Transverse colon (tissue), 4 donors: ENCODE measurements at regions not wholly inside any gene's neighbourhood (a gene's known extent, or its start where the extent isn't known, plus 50 kb on each side); places are given as distances from the start of the nearest gene placed in this dataset.

Experiments
- DNase-seq: peaks from one replicate; pipeline ENCODE4 v3.0.0-alpha.2; 2019
- H3K27ac ChIP-seq, 4 donors: fragments of 200-600 bp; sonication (generic); 2 replicates each; pipeline ENCODE4 v1.5.1; 2016 to 2018; ENCODE audit warnings: inconsistent platforms in 4 of 4
- H3K27me3 ChIP-seq: fragments of 200-600 bp; sonication (generic); 2 replicates; pipeline ENCODE4 v1.5.1; 2017; ENCODE audit warnings: inconsistent platforms
- H3K36me3 ChIP-seq, 4 donors: fragments of 200-600 bp; sonication (generic); 2 replicates each; pipeline ENCODE4 v1.5.1; 2017 to 2019; ENCODE audit warnings: inconsistent platforms in 4 of 4
- H3K4me1 ChIP-seq, 4 donors: fragments of 200-600 bp; sonication (generic); 2 replicates each; pipeline ENCODE4 v1.5.1; 2017 to 2020; ENCODE audit warnings: inconsistent platforms in 4 of 4
- H3K4me3 ChIP-seq, 4 donors: fragments of 200-600 bp; sonication (generic); 1 replicate in 1 of 4; 2 replicates in 3 of 4; pipeline versions ENCODE4 v1.5.1 to v1.6.1; 2017 to 2019; ENCODE audit warnings: inconsistent platforms in 4 of 4
- H3K9me3 ChIP-seq, 2 donors: fragments of 200-600 bp; sonication (generic); 2 replicates each; pipeline ENCODE4 v1.5.1; 2017 to 2019; ENCODE audit warnings: inconsistent platforms in 2 of 2
- EP300 ChIP-seq: sonication (generic); formaldehyde crosslinking; IDR thresholded peaks from one replicate; pipeline ENCODE4 v1.6.1; 2017; ENCODE audit warnings: antibody characterized with exemption, low read depth
- POLR2A ChIP-seq: fragments of 450-650 bp; IDR thresholded peaks from one replicate; pipeline ENCODE4 v1.6.1; 2016; ENCODE audit warnings: antibody characterized with exemption, mild to moderate bottlenecking, moderate library complexity
- POLR2AphosphoS5 ChIP-seq, 3 donors: sonication (generic); formaldehyde crosslinking; IDR thresholded peaks; one replicate each; pipeline ENCODE4 v1.6.1; 2016; ENCODE audit warnings: antibody characterized with exemption in 3 of 3
- whole genome bisulfite sequencing, 2 donors: methylation state at CpG; one replicate each; pipeline ENCODE4 v1.1.5; 2018; ENCODE audit warnings: low coverage in 1 of 2; 5-methylcytosine and 5-hydroxymethylcytosine counted together
- in situ Hi-C, 4 donors: fragments of 200-750 bp; cut with MboI; loops; one replicate each; pipeline versions ENCODE4 v1.15.0 to v1.15.1; 2017; ENCODE audit warnings: low sequenced_read_pairs in 3 of 4, low pct_ligation_motif_present in 1 of 4, low pct_unique_long_range_greater_than_20kb in 1 of 4
- intact Hi-C: fragments of 100-400 bp; cut with DNase I; formaldehyde crosslinking; loops from one replicate; pipeline ENCODE4 v1.15.1; 2023; ENCODE audit warnings: low total_unique reads
- TF ChIP-seq, protein P1 (sequence below), 5 experiments: fragments of 200-600 bp in 3 of 5; fragments of 450-650 bp in 2 of 5; sonication (generic) in 3 of 5; IDR thresholded peaks; 1 replicate in 2 of 5; 2 replicates in 3 of 5; pipeline ENCODE4 v1.5.1; 2016 to 2017; ENCODE audit warnings: antibody characterized with exemption in 5 of 5, inconsistent platforms in 3 of 5, mild to moderate bottlenecking in 2 of 5, moderate library complexity in 1 of 5

GRCh38 chr2:145654156-145654555, 1134.2 kb upstream of the ZEB2 start:
- H3K4me1 ChIP-seq = peaks cover 0 to 3% (median 0%) of the 10 kb centered on the region in 4 donors
- in situ Hi-C loops = no loop called here
- H3K27ac ChIP-seq = no peak overlapping the region
- TF ChIP-seq POLR2A = no peak
- TF ChIP-seq, protein P1, sequence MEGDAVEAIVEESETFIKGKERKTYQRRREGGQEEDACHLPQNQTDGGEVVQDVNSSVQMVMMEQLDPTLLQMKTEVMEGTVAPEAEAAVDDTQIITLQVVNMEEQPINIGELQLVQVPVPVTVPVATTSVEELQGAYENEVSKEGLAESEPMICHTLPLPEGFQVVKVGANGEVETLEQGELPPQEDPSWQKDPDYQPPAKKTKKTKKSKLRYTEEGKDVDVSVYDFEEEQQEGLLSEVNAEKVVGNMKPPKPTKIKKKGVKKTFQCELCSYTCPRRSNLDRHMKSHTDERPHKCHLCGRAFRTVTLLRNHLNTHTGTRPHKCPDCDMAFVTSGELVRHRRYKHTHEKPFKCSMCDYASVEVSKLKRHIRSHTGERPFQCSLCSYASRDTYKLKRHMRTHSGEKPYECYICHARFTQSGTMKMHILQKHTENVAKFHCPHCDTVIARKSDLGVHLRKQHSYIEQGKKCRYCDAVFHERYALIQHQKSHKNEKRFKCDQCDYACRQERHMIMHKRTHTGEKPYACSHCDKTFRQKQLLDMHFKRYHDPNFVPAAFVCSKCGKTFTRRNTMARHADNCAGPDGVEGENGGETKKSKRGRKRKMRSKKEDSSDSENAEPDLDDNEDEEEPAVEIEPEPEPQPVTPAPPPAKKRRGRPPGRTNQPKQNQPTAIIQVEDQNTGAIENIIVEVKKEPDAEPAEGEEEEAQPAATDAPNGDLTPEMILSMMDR (IDR thresholded peaks at IDR 0.05) = no peak
- TF ChIP-seq POLR2AphosphoS5 (IDR thresholded peaks at IDR 0.05) = no peak
- TF ChIP-seq EP300 = no peak
- H3K27me3 ChIP-seq = no peaks in the 10 kb centered on the region
- H3K4me3 ChIP-seq = no peak overlapping the region
- 73 to 84% methylated on average over 2 of the region's 2 CpGs for WGBS, 2 donors
- no peaks in the 10 kb centered on the region for H3K9me3 ChIP-seq
- no peak for DNase-seq
- intact Hi-C loops = no loop called here
- H3K36me3 ChIP-seq = no peaks in the 10 kb centered on the region

GRCh38 chr2:145653553-145653952, 1133.6 kb upstream of the ZEB2 start:
- peaks cover 0 to 3% (median 0%) of the 10 kb centered on the region in 4 donors for H3K4me1 ChIP-seq
- no peak for DNase-seq
- in situ Hi-C loops = no loop called here
- H3K27me3 ChIP-seq = no peaks in the 10 kb centered on the region
- no peak overlapping the region for H3K27ac ChIP-seq
- no peak overlapping the region for H3K4me3 ChIP-seq
- H3K9me3 ChIP-seq = no peaks in the 10 kb centered on the region
- TF ChIP-seq POLR2AphosphoS5 (IDR thresholded peaks at IDR 0.05) = no peak
- TF ChIP-seq EP300 = no peak
- no peak for TF ChIP-seq POLR2A
- TF ChIP-seq, protein P1 (IDR thresholded peaks at IDR 0.05) = no peak
- H3K36me3 ChIP-seq = no peaks in the 10 kb centered on the region
- intact Hi-C loops = no loop called here

- H3K27ac ChIP-seq = peak overlapping the region in 1 of 4 donors; percentile 13
- H3K36me3 ChIP-seq = no peaks in the 10 kb centered on the region
- WGBS, 2 donors = 60 to 68% methylated on average over 7 of the region's 7 CpGs
- DNase-seq = no peak
- H3K27me3 ChIP-seq = no peaks in the 10 kb centered on the region
- H3K4me3 ChIP-seq = no peak overlapping the region
- H3K4me1 ChIP-seq = peaks cover 0 to 3% (median 0%) of the 10 kb centered on the region in 4 donors
- in situ Hi-C loops (no loop called here), intact Hi-C loops (no loop called here)
- no peak for TF ChIP-seq POLR2A
- TF ChIP-seq, protein P1 (IDR thresholded peaks at IDR 0.05) = no peak
- peak in 1 of 3 donors; percentile 17 for TF ChIP-seq POLR2AphosphoS5 (IDR thresholded peaks at IDR 0.05)
- TF ChIP-seq EP300 = no peak
- no peaks in the 10 kb centered on the region for H3K9me3 ChIP-seq
Measured at GRCh38 chr2:145652571-145653545, 1132.9 kb upstream of the ZEB2 start.

DNA sequence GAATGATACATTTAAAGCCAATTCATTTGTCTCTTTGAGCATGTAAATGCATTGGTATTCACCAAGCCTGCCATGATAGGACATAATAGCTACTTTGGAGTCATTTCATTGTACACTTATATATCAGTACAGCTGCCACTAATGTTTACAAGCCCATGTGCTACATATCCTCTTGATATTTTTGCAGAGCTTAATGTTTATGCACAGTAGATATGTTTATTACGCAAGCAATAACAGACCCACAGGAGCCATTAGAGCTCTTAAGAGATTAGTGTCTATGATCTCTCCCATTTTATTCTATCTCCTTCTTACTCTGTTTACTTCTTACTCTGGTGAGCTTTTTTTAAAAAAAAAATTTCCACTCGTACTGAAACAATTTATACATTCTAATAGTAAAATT, 1132.1 kb upstream of the ZEB2 start:
- Histone ChIP-seq H3K9me3 (no peaks in the 10 kb centered on the region), H3K27ac (no peak overlapping the region), H3K4me3 (no peak overlapping the region), H3K36me3 (no peaks in the 10 kb centered on the region), H3K27me3 (no peaks in the 10 kb centered on the region), H3K4me1 (peaks cover 0 to 3% (median 0%) of the 10 kb centered on the region in 4 donors)
- 54 to 78% methylated on average over 2 of the region's 2 CpGs for WGBS, 2 donors
- no peak for DNase-seq
- in situ Hi-C loops = no loop called here
- intact Hi-C loops = no loop called here
- TF ChIP-seq POLR2A = no peak
- no peak for TF ChIP-seq POLR2AphosphoS5 (IDR thresholded peaks at IDR 0.05)
- no peak for TF ChIP-seq EP300
- TF ChIP-seq, protein P1 (IDR thresholded peaks at IDR 0.05) = no peak
